ENCODE measurements at regions not wholly inside any gene's neighbourhood (a gene's known extent, or its start where the extent isn't known, plus 50 kb on each side); places are given as distances from the start of the nearest gene placed in this dataset.
A peak's percentile ranks its signal among the peaks of the same experiment; 100 is the strongest.

DNA sequence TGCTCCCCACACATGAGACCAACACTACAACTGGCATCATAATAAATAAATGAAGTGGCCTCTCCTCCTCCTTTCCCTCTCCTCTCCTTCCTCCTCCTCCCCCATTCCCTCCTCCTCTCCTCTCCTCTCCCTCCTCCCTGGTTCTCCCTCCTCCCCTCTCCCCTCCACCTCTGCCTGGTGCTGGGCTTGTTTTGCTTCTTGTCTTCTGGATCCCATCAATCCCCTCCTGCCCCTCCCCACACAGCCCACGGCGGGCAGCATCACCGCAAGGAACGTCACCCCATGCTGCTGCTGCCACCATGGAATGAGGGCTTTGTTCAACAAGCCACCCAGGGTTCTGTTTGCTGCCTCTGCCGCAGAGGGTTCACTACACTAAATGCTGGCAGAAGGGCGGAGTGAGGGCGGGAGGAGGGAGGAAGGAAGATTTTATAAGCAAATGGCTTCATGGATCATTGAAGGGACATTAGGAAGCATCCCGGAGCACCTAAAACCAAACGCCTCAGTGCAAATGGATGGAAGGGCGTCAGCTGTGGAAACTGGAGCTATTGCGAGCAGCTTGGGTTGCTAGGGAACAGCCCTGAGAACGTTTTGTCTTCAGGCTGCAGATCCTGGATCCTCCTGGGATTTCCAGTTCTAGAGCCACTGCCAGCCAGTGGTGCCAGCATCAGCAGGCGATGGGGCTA lies 379.7 kb upstream of the ZMIZ1 start:
- no peak for DNase-seq (ENCODE audit: low spot score)

DNA sequence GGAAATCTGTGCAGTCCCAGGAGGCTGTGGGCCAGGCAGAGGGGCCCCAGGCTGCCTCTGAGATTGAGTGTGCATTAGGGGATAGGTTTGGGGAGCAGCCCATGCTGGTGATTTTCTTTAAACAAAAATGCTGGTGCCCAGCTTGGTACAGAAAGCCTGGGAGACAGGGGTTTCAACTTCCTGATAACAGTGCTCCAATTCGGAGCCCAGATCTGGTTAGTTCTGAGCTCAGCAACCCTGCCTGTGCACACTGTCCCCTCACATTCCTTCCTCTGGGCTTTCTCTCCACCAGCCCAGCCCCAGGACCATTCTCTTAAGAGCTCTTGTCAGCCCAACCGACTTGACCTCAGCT lies 379.2 kb upstream of the ZMIZ1 start:
- DNase-seq (ENCODE audit: low spot score), result no peak

DNA sequence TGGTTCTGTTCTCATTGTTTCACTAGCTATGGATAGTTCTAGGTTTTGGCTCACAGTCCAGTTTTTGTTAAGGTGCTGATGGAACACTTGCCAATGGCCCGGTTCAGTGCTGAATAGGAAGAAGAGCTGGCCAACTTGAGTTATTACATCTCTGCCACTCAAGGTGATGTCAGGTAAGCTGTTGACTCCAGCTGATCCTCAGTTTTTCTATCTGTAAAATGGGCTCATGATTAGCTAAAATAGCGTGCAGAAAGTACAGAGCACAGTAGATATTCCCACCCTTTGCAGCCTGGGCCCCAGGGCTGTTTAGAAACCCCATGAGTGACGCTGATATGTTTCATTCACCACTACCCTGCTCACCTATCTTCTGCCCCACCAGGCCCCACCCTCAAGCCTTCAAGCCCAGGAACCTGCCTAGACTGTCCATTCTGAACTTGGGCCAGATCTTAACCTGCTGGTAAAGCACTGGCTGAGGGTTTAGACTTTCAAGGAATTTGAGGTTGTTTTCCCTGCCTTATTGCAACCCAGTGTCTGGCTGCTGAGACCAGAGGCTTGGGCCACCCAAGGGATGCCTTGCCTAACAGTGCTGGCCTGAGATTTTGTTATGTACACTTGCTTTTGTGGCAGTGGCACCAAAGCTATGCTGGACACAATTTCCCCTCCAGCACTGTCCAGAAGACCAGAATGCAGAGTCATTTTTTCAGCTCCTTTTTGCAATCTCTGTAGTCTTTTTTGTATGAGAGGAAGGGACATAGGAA lies 378.2 kb upstream of the ZMIZ1 start:
- no peak for DNase-seq (ENCODE audit: low spot score)

DNA sequence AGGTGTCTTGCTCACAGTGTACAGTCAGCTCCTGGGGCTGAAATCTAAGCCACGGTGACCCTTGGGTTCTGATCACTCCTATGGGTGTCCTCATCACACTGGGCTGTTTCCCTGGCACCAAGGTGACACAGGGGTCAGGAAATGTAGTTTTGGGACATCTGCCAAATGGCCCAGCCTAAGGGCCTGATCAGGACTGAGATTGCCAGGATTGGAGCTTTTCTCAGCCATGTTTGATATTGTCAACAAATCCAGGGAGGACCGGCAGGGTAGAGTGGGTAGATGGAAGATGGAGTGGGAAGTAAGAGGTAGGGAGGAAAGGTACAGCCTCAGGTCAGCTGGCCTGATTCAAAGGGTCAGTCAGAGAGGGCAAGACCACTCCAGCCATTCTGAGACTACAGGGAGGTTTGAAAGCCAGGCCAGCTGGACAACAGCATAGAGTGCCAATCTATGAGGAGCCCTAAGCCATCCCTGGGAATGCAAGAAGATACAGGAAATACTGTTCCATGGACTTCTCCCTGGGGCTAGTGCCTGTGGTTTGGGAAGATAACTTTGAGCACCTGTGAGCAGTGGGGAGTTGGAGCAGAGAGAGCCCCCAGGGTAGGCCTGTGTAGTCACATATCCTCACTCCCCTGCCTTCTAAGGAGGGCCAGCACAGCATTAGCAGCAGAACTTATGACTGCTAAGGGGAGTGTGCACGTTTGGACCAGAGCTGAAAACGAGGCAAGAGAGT lies 377.3 kb upstream of the ZMIZ1 start:
- no peak for DNase-seq (ENCODE audit: low spot score)

DNA sequence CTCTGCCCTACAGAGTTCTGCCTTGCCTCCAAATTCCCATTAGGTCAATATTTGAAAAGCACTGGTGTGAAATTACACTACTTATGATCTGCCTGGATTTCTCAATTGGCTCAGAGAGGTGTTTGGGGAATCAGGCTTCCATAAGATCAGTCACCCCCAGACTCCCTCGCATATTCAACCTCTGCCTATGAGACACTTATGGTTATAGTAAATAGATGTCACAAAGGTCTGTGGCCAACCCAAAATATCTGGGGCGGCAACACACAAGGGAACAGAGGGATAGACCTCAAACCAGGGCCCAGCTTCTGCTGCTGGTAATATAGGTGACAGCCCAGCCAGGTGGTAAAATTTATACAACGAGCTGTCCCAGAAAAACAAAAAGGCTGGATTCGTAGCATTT lies 376.7 kb upstream of the ZMIZ1 start:
- no peak for DNase-seq (ENCODE audit: low spot score)

DNA sequence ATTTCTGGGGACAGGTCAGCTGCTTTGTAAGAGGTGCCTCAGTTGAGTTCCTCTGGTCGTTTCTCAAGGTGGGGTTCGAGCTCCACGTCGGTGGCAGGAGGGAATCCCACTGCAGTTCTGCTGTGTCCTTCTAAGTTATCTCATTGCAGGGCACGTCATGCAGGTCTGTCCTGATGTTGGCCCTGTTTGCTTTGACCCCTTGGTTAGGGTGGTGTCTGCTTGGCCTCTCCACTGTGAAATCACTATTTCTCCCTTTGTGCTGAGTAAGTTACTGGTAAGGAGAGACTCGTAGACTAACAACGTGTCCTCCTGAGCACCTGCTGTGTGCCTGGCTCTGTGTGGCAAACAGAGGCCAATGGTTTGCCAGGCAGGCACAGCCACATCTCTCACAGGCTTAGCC lies 372.9 kb upstream of the ZMIZ1 start:
- DNase-seq (ENCODE audit: low spot score), result no peak

DNA sequence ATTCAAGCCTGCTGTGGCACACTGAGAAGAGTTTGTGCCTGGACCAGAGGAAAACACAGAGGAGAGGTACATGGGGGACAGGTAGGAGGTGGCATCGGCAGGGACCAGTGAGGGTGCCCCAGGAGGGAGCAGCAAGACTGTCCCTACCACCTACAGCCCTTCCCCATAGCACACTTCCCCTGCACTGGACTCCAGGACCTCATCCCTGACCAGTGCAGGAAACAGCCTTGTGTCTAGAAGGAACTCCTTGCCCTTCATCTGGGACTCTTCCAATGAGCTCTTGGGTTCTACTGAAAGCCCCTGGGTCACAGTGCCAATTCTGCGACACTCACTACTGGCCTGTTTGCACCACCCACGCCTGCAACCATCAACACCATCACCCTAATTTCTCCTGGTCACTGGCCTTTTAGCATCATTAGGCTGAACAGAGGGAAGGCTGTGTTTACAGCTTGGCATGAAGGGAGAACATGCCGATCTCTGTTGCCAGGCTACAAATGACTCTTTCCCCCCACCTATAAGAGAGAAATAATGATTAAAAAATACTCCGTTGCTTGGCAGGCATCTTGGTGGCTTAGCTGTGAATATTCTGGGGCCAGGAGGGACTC lies 371.9 kb upstream of the ZMIZ1 start:
- DNase-seq (ENCODE audit: low spot score), result no peak

DNA sequence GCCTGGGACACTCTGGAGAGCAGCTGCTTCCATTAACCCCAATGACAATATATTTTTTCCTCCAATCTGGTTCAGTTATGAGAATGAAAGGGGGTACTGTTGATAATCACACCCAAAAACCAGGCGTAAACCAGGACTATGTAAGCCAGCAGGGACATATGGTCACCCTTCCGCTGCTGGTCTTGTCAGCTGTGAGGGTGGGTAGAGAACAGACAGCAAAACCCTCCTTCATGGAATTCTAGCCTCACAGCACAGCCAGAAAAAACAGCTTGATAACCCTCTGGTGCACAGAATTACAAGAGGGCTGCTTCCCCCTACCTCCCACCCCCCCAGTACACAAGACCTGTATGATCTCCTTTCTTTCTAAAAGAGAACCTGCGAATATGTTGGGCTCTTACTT lies 368.8 kb upstream of the ZMIZ1 start:
- DNase-seq (ENCODE audit: low spot score), result no peak

DNA sequence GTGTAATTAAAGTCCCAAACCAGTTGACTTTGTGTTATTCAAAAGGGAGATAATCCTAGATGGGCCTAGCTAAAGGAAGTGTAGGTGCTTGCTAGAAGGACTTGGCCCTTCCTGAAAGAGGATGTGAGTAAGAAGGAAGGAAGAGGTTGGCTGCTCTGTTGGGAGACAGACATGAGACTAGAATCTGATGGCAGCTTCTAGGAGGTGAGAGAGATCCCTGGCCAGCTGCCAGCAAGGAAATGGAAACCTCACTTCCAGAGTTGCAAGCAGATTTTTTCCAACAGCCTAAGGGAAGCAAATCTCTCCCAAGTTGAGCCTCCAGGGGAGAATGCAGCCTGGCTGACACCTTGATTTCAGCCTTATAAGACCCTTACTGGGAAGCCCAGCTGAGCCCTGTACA lies 368.4 kb upstream of the ZMIZ1 start:
- no peak for DNase-seq (ENCODE audit: low spot score)

DNA sequence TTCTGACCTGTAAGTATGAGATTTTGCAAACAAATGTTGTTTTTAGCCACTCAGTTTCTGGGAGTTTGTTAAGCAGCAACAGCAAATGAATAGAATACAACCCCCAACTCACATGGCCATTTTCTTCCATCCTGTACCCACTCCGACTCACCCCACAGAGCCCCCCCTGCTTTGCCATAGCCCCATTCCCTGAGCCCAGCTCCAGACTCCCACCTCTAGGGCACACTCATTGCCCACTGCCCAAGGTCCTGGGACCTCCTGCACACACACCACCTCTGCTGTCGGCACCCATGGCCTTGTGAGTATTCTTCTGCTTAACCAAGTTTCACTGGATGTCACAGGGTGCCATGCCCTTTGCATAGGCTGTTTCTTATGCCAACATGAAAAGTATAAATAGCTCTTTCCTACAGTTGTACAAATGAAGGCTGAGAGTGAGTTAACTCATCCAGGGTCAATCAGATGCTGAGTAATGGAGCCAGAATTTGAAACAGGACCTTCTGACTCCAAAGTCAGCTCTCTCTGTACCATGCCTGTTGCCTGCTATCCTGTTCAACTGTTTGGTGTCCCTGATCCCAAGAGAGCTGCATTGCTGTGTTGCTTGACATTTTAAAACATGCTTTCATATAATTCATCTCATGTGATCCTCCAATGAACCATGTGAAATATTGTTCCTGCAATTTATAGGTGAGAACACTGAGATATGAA lies 367.8 kb upstream of the ZMIZ1 start:
- no peak for DNase-seq (ENCODE audit: low spot score)

DNA sequence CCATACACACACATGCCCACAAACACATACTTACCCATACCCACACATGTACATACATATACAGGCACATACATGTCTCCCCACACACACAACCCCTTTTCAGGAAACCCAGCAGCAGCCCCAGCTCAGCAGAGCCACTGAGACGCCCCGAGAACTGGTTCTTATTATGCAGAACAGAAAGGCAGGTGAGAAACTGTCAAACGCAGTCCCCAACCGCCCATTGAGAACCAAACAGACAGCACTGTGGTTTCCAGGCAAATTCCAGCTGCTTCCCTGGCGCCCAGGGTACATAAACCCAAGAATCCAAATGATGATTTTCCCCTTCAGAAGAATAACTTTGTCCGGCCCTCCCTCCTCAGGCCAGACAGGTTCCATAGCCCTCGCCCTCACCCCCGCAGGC lies 366.6 kb upstream of the ZMIZ1 start:
- DNase-seq (ENCODE audit: low spot score), result no peak

DNA sequence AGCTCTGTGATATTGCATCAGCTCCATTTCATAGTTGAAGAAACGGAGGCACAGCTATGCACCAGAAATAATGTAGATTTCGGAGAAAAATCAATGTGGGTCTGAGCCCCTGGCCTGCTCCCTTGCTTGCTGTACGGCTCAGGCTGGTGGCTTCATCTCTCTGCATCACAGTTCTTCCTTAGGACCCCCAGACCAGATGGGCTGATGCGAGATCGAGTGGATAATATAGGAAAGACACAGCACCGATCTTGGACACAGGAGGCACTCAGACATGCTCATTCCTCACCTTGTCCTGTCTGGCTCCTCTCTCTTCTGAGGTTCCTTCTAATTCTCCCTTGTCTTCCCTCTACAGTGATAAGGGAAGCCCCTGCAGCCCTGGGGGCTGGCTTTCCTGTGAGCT lies 365.9 kb upstream of the ZMIZ1 start:
- DNase-seq (ENCODE audit: low spot score), result no peak

DNA sequence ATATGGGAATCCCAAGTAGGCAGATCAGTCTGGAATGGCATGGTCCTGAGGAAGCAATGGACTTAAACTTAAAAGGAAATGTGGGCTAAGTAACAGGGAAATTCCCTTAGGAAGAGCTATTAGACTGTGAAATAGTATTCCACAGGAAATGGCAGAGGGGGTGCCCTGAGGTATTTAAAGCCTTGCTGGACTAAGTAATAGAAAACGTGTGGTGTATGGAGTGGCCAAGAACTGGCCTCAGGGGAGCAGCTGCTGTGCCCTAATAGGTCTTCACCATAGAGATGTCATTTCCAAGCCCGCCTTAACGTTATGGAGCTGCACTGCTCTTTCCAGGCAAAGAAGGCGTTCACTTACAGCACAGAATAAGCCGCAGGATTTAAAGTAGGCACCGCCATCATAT lies 365.2 kb upstream of the ZMIZ1 start:
- no peak for DNase-seq (ENCODE audit: low spot score)

DNA sequence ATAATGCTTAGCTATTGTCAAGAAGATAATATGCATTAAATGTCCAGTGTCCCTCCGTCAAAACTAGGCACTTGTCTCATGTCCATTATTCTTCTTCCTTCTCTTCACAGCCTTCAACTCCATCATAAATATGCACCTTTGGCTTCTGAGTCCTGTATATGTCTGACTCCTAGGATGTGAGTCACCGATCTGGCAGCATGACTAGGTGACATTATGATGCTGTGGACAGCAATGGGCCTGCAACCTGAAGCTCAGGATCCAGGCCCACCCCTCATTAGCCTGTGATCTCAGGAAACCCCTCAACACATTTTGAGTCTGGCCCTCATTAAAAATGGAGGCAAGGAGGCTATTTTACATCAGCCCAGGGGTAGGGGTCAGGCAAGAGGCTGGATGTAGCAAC lies 362.5 kb upstream of the ZMIZ1 start:
- DNase-seq (ENCODE audit: low spot score), result peak; percentile 61

DNA sequence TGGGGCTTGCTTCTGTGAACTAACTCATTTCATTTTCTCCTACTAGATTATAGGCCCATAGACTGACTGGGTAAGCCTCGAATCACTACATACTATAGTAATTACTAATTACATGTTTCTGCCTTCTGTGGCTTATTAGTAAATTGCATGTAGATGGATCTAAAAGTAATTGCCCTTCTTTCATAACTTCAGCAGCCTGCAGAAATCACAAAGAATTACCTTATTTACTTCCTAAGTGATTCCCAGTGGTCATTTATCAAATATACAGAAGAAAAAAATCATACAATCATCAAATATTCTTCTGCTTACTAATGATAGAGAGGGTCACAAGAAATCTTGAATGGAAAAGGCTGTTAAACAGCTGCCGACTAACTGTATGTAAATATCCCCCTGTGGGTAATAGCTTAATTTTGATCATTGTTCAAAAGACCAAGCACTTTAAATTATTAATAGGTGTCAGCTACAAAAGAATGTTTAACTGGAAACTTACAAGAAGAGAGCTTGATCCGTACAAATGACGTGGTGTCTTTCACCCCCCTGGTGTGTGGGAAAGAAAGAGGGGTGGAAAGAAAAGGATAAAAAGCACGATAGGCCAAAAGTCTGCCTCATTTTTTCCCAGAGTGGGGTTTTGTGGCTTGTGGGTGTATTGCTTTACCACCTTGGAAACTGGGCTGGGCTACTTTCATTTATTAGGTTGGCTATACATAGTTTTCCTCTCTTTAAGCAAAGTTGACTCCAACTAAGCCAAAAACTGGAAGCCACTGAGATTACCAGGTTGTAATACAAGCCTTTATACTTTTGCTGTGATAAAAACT lies 361.8 kb upstream of the ZMIZ1 start:
- DNase-seq (ENCODE audit: low spot score), result no peak

DNA sequence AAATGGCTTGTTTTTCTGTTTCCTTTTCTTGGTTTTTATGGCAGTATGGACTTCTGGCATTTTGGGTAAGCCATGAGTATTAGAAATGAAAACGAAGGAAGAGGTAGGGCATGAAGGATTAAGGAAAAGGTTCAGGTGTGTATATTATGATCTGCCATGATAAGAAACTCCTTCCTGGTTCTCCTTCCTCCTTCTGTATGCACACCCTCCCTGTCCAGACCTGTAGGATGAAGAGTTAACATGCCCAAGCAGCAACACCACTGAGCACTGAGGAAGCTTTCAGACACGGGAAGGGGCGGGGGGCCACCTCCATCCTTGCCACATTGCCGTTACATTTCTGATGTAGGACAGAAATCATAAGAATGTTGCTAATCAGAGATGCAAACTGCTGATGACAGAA lies 361.0 kb upstream of the ZMIZ1 start:
- DNase-seq (ENCODE audit: low spot score), result no peak

DNA sequence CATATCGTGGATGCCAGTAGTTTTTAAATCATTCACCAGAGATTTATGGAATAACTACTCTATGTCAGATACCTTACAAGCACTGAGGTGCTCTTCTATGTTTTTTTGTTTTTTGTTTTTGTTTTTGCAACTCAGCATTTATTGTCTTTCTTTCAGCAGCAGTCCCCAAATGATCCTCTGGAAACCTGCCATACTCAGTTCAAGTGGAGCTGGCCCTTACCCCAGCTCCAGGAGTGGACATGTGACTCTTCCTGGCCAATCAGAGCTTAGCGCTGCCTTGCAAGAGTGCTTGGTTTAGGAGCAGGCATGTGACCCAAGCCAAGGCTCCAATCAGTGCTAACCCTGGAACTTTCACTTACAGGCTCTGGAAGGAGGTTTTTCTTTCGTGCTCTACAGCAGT lies 356.6 kb upstream of the ZMIZ1 start:
- DNase-seq (ENCODE audit: low spot score), result no peak

DNA sequence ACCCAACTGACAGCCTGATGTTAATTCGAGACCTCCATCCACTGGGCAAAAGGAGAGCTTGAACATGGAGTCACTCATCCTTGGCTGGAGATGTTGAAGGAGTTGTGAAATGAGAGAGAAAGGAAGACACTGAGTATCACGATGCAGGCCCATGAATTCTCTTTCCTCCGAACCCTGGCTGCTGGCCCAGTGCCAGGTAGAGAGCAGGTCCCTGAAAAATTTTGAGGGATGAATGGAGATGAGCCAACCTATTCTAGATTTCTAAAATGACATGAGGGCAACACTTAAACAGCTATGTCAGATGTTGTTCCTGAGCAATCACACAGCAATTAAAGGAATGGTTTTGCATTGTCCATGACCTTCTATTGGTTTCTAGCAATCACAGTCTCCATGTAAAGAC lies 355.1 kb upstream of the ZMIZ1 start:
- DNase-seq (ENCODE audit: low spot score), result no peak

DNA sequence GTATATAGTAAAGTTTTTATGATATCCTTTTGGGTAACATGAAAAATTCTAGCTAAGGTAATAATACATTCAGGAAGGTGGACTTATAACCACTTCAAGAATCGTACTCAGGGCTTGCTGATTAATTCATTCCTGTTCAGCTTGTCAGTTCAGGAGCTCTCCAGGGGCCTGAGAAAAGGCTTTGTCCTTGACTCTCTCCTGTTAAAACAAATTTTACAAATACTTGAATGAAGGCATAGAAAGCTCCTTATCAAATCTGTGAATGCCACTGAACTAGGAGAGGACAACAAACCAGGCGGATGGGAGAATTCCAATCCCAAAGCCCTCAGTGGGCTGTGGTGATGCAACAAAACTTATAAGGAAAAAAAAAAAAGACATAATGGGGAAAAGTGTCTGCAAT lies 354.5 kb upstream of the ZMIZ1 start:
- DNase-seq (ENCODE audit: low spot score), result no peak

DNA sequence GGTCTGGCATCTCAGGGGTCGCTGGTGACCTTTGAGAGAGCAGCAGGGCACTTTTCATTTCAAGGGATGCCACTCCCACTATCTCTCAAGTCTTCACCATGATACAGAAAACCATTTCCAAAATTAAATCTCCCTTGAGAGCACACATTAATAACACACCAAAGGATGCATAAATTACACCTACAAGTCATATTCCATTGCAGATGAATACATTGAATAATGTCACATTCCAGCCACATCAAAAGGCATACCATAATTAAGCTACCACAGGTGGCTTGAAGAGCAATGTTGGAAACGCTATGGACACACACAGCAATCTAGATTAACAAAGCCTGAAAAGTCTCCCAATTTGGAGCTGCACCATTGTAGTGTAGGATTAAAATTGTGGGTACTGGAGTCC lies 353.3 kb upstream of the ZMIZ1 start:
- no peak for DNase-seq (ENCODE audit: low spot score)

DNA sequence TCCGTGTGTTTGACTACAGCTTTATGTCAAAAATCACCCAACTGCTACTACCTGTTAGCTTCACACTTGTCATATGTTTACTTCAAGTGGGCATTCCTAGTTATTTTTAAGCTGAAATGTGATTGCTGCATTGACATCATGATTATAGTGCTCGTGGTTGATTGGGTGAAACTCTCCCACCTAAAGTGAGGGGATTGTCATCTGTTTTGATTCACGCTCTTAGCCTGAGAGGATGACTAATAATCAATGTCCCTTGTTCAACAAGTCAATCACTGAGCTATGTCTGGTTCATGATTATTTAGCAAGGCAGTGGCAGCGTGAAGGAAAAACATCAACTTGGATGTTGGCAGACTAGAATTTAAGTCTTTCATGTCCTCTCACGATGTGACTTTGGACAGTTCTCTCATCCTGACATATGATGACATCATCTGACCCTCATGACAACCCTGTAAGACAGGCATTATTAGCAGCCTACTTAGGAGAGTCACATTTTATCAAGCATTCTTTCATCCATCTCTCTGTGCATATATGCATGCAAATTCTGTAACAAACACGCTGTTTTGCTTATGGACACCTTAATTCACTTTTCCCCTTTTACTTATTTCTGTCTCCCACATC lies 352.6 kb upstream of the ZMIZ1 start:
- no peak for DNase-seq (ENCODE audit: low spot score)

All from RKO (cell line).